ENCODE measurements at regions not wholly inside any gene's neighbourhood (a gene's known extent, or its start where the extent isn't known, plus 50 kb on each side); places are given as distances from the start of the nearest gene placed in this dataset.

DNA sequence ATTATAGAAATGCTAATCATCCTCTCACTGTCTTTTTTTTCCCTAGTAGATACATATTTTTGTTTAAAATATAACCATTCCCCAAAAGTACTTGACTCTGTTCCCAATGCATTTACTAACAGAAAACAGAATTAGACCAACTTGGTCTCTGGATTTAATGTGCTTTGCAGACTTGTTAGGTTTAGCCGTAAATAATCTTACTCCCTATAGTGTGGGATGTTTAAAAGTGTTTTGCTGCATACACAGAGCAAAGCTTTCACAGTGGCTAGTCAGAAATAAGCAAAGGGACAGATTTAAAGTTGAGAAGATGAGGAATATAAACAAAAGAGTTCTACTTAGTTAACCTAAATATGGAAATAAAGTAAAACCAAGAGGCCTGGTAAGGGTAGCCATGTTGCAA is 527.5 kb downstream of the HDGFL1 start:
- TF ChIP-seq CTCF (IDR thresholded peaks at IDR 0.05) (no peak), POLR2A (IDR thresholded peaks at IDR 0.05) (no peak)
